ENCODE measurements at regions not wholly inside any gene's neighbourhood (a gene's known extent, or its start where the extent isn't known, plus 50 kb on each side); places are given as distances from the start of the nearest gene placed in this dataset.

GRCh38 chr18:22069916-22070315 lies 99.5 kb upstream of the GATA6 start (continued):
- TF ChIP-seq PAXIP1 (CRISPR knock-in tag; conservative IDR thresholded peaks at IDR 0.05): peak; percentile 63
- TF ChIP-seq GATAD2A (CRISPR knock-in tag; IDR thresholded peaks at IDR 0.05): peak; percentile 83
- TF ChIP-seq NR2F6 (IDR thresholded peaks at IDR 0.05): no peak
- peak; percentile 47; the same call in 1 of the 2 replicates for TF ChIP-seq NR2F6 (CRISPR knock-in tag; IDR thresholded peaks at IDR 0.05)
- TF ChIP-seq HMG20B (CRISPR knock-in tag; conservative IDR thresholded peaks at IDR 0.05): 0 out of 2 replicates have a peak, but pooled peaks have one; percentile 15
- TF ChIP-seq ZMYM3 (CRISPR knock-in tag; IDR thresholded peaks at IDR 0.05): peak; percentile 59; the same call in 1 of the 2 replicates
- TF ChIP-seq ZBTB49 (CRISPR knock-in tag; IDR thresholded peaks at IDR 0.05; ENCODE audit: borderline replicate concordance): no peak
- TF ChIP-seq SRF (IDR thresholded peaks at IDR 0.05; ENCODE audit: low read depth, low read length): no peak
- no peak for TF ChIP-seq NFKBIZ (CRISPR knock-in tag; IDR thresholded peaks at IDR 0.05)
- TF ChIP-seq ZNF275 (CRISPR knock-in tag; IDR thresholded peaks at IDR 0.05; ENCODE audit: borderline replicate concordance): no peak
- TF ChIP-seq THAP9 (CRISPR knock-in tag; IDR thresholded peaks at IDR 0.05; ENCODE audit: borderline replicate concordance): no peak
- TF ChIP-seq SOX13 (IDR thresholded peaks at IDR 0.05): no peak
- TF ChIP-seq SOX13 (CRISPR knock-in tag; conservative IDR thresholded peaks at IDR 0.05 in 1 of 2, IDR thresholded peaks at IDR 0.05 in 1 of 2): peak in 1 of 2 experiments; percentile 75; a peak in 2 of 4 replicates
- no peak for TF ChIP-seq ZNF572 (CRISPR knock-in tag; IDR thresholded peaks at IDR 0.05)
- no peak for TF ChIP-seq PHF20 (CRISPR knock-in tag; IDR thresholded peaks at IDR 0.05)
- TF ChIP-seq ZMYM4 (CRISPR knock-in tag; IDR thresholded peaks at IDR 0.05): peak; percentile 84
- no peak for TF ChIP-seq STAT5B (CRISPR knock-in tag; IDR thresholded peaks at IDR 0.05)
- TF ChIP-seq ZNF263 (CRISPR knock-in tag; IDR thresholded peaks at IDR 0.05): peak; percentile 62; the same call in 1 of the 2 replicates
- TF ChIP-seq ZBTB20 (CRISPR knock-in tag; IDR thresholded peaks at IDR 0.05; ENCODE audit: borderline replicate concordance, low read depth): no peak
- no peak for TF ChIP-seq MAFG (CRISPR knock-in tag; IDR thresholded peaks at IDR 0.05)
- no peak for TF ChIP-seq HNF4G (IDR thresholded peaks at IDR 0.05; ENCODE audit: borderline replicate concordance, low read depth, low read length)
- TF ChIP-seq HNF4G (CRISPR knock-in tag; IDR thresholded peaks at IDR 0.05; ENCODE audit: borderline replicate concordance, low read depth): no peak
- peak; percentile 38; the same call in 1 of the 2 replicates for TF ChIP-seq SOX5 (CRISPR knock-in tag; IDR thresholded peaks at IDR 0.05; ENCODE audit: borderline replicate concordance)
